ENCODE measurements at regions not wholly inside any gene's neighbourhood (a gene's known extent, or its start where the extent isn't known, plus 50 kb on each side); places are given as distances from the start of the nearest gene placed in this dataset.

DNA sequence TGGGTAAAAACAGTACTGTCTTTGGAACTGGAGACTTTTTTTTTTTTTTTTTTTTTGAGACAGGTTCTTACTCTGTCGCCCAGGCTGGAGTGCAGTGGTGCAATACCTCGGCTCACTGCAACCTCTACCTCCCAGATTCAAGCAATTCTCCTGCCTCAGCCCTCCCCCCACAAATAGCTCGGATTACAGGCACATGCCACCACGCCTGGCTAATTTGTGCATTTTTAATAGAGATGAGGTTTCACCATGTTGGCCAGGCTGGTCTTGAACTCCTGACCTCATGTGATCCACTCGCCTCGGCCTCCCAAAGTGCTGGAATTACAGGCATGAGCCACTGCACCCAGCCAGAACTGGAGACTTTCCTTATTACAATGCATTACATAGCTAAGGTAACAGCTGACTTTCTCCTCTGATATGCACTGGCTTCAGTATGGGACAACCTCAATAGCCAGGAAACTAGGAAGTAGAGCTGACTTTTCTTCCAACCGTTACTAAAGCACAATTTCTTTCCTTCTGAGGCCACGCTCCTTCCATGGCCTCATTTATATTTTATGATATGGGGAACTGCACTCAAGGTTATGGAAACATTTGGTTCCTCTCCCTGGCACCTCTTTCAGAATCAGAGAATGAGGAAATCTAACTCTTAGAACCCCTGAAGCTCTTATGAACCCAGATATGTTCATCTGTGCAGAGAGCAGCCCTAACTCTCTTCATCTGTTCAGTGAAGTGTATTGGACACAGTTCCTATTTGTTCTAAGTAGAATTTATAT lies 53.5 kb upstream of the FAM9B start:
- no peak for DNase-seq

DNA sequence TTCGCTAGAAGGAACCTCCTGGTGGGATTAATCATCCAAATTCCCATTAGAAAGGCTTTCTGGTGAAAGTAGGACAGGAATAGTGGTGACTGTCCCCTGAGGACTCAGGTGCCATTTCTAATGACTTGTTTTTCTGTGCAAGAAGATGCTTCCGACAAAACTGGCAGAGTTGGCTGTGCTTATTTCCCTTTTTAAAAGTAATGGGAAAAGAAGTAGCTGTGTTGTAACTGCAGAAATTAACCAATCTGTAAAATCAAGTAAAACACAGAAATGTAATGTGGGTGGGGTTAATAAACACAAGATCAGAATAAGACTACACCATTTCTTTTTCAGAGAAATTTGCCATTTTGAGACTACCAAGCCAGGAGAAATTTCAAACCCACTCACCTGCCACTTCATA lies 55.0 kb upstream of the FAM9B start:
- no peak for DNase-seq

DNA sequence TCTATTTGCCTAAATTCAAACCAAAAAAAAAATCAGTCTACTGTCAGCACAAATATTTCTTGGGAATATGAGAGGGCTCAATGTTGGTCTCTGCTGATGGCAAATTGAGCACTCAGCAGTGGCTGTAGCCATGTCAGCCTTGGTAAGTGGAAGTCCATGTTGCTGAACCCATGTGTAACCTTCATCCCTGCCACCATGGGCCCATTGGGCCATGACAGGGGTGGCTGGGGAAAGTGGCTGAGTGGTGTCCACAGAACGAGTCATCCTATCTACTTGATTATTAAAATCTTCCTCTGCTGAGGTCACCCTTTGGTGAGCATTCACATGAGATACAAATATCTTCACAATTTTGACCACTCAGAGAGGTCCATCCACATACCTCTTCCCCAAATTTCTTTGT lies 56.8 kb upstream of the FAM9B start:
- no peak for DNase-seq

DNA sequence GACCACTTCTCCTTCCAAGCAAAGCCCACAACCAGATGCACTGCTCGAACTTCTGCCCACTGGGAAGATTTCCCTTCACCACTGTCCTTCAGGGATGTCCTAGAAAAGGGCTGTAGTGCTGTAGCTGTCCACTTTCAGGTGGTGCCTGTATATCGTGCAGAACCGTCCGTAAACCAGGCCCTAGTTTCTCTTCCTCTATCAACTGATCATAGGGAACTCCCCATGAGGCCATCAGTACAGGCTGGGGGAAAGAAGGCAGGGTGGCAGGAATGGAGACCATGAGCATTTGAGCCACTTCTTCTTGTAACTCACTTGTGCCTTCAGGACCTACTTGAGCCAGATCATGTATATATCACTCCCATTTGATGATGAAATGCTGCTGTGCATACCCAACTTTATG lies 57.3 kb upstream of the FAM9B start:
- DNase-seq, result no peak

DNA sequence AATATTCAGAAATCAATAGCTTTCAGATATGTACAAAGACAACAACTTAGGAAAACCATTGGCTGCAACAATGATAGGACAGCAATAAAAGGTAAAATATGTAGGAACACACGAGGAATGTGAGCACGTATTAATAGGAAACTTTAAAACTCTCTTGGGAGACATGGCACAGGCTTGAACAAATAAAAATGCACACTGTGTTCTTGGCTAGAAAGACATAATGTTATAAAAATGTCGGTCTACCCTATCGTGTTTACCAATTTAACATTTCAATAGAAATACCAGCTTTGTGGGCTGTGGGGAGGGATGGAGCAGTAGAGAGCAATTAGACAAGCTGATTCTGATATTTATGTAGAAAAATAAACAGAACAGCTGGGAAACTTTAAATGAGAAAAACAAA lies 69.0 kb upstream of the FAM9B start:
- DNase-seq, result no peak

DNA sequence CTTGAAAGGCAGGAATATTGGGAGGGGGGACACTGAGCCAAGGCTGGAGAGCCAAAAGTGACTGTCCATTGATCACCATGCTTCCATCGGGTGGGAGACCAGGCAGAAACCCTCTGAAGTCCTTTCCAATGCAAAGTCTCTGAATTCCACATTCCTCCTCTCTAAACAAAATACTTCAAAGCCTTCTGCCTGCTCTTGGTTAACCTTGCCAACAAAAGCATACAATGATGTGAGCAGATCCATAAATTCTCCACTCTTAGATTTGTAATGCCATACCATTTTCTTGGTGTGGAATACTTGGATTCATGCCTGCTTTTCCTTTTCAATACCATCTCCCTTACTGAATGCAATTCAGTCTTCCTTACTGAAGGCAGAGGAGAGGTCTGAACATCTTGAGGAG lies 74.1 kb upstream of the FAM9B start:
- peak; percentile 12 for DNase-seq

DNA sequence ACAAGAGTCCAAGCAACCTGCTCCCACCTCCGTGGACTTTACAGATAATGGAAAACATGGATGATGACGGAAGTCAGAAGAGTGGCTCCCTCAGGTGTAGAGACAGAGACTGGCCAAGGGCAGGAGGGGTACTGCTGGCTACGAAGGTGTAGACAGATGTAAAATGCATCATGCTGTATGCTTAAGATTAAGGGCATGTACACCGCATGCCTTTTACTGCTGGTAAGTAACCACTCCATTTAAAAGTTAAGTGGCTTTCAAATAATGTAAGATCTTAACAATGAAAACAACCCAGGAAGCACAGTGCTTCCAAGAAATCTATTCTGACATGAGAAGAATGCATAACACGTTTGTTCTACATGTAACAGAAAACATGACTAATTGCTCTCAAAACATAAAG lies 76.9 kb upstream of the FAM9B start:
- no peak for DNase-seq

DNA sequence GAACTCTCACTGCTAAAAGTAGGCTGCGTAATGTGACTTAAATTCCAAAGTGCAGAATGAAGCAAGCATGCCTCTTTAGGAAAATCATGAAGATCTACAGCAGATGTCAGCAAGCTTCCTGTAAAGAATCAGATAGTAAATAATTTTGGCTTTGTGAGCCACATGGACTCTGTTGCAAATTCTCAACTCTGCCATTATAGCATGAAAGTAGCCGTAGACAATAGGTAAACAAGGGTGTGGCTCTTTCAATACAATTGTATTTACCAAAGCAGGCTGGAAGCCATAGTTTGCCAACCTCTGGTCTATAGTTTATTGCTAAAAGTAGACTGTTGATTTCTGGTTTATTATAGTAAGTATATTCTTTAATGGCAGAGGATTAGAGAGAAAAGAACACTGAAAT lies 80.3 kb upstream of the FAM9B start:
- no peak for DNase-seq

DNA sequence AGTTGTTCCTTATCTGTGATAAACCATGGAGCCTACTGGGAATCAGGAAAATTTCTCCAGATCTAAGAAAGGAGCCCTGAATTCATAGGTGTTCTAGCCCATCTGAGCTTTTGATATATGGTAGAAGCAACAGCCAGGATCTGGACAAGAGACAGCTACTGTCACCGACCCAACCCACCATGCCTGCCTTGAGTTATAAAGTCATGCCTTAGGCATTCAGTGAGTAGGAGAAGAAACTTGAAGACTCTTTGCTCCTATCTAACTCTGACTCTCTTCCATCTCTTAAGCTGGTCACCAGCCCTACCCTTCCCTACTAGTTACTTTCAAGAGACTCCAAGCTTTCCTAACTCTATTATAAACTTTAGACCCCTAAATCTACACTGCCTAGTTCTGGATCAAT lies 83.9 kb upstream of the FAM9B start:
- DNase-seq, result peak; percentile 15

DNA sequence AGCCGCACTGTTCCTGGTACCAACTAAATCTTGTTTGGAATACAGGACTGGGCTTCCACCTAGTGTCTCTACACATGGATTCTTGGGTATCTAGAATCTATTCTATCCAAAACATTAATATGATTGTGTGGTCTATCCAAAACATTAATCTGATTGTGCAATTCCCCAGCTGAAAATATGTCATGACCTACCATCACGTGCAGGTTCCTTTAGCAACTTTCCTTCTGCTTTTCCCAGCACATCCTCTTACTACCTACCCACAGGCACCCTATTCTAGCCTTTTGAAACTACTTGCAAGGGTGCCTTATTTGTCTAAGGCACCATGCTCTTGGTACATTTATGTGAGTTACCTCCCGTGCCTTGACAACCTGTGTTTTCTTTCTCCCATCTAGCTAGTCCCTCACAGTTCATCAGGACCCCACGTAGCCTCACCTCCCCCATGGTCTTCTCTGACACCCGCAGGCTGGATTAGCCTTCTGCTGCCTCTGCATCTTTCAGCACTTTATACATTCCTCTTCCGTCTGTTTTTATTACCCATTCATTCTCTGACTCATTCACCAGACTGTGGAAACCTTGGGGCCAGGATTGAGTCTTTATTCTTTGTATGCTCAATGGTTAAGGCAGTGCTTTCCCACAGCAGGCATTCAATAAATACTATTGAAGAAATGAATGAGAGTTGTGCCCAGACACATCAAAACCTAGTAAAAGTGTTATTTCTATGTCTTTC lies 88.8 kb upstream of the FAM9B start:
- DNase-seq, result peak; percentile 60

DNA sequence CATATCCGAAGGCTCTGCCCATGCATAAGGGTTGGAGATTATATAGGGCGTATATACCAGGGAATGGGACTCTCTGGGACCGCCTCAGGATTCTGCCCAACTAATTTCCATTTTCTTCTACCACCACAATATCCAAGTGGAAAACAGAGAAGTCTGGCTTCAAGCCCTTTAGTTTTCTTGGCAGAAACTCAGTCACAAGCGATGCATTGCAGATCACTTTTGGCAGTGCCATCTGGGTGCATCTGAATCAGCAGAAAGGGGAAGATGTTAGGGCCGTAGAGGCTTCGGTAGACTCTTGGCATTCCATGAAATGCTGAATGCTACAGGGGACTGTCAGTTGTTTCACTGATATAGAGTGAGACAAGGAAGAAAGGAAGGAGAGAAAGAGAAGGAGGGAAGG lies 94.1 kb upstream of the FAM9B start:
- DNase-seq, result no peak

DNA sequence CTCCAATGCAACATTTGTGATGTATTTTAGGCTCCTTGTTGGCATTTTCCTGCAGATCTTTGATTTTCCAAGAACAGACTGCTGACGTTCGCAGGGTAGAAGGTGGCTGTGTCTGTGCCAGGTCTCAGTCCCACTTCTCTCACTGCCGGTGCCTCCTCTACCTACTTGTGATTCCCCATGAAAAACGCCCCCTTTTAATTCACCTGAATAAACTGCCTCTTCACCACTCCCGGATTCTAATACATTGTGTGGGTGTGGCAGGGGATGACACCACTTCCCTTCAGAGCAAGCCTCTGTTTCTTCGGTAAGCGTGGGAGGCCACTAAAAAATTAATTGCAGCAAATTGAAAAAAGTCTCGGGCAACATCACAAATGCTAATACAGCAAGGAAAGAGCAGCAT lies 96.1 kb upstream of the FAM9B start:
- DNase-seq, result no peak

DNA sequence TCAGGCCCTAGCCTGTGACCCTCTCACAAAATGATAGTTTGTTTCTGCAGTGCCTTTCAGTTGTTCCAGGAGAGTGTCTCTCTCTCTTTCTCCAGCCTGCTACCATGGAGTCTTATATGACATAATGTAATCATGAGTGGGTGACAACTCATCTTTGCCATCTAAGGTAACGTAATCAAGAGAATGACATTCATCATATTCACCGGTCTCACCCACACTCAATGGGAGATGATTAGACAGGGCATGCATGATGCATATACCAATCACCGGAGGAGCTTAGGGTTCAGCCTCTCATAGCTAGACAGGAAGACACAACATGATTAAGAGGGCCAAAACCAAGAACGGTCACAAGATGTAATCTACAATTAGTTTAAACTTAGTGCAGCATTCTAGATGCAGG lies 97.1 kb upstream of the FAM9B start:
- DNase-seq, result peak; percentile 23

DNA sequence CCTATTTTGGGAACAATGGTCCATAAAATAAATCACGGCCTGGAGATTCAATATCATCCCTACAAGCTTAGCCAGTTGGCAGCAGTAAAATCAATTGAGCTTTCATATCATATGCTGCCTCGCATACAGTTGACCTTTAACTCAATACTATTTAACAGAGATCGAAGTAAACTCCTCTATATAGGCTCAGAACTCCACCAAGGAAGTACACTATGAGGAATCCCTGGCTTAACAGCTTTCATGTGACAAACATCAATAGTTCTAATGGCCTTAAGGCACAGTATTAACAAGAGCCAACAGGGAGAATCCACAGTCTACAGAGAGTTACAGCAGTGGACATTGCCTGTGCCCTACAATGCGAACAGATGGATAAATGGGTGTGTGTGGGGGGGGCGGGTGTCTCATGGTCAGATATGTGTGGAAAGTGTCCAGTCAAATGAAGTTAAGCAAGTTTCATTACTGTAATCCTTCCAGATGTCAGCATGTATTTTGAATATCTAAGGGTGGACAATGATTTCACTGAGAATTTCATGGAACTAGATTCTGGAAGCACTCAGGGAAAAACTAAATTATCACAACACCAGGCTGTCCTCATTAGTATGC lies 98.2 kb upstream of the FAM9B start:
- no peak for DNase-seq

DNA sequence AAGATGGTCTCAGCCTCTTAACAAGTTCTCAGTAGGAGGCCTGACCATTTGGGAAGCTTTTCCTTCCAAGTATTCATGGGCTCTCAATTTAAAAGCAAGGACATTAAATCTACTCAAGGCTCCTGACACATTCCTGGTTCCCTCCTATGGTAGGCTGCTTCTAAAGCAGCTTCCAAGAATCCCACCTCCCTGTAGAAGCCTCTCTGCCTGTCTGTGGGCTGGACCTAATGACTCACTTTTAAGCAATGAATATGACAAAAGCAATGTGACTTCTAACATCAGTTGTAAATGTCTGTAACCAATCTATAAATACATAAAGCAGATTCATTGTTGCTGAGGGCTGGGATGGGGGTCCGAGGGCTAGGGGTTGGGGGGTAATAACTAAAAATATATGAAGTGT lies 99.5 kb upstream of the FAM9B start:
- DNase-seq, result peak; percentile 83

DNA sequence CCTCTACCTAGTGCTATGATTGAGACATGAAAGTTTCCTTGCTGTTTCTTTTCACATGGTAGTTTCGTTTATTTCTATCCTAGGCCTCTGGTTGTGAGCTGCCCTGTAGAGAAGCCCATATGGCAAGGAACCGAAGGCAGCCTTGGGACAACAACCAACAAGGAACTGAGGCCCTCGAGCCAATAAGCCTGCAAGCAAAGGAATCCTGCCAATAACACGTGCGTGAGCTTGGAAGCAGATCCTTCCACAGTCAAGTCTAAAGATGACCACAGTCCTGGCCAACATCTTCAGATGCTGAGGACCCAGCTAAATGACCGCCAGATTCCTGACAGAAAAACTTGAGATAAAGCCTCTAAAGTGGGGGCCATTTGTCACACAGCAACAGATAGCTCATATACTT lies 100.4 kb upstream of the FAM9B start:
- DNase-seq, result no peak

DNA sequence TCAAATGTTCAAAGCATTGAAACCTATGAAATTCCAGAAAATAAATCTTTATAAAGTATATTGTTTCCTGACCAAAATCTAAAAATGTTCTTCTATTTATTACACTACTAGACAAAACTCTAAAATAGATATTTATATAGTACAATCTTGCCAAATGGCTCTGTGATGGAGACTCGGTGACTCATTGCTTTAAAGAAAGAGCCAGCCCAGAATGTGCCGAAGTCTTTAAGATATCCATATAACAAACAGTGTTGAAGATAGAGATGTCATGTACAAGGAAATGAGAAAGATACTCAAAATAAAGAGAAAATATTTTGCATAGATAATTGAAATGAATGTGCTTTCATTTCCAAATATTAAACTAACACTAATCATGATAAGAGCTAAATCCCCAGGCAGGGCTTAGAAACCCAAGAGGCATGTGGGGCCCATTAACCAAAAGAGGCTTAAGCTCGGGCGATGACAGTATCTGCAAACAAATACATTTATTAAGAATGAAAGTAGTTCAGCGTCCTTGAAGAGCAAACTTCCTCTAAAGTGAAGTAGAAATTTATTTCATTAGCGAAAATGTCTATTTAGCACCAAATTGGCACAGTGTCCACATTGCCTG lies 102.1 kb upstream of the FAM9B start:
- peak; percentile 65 for DNase-seq

DNA sequence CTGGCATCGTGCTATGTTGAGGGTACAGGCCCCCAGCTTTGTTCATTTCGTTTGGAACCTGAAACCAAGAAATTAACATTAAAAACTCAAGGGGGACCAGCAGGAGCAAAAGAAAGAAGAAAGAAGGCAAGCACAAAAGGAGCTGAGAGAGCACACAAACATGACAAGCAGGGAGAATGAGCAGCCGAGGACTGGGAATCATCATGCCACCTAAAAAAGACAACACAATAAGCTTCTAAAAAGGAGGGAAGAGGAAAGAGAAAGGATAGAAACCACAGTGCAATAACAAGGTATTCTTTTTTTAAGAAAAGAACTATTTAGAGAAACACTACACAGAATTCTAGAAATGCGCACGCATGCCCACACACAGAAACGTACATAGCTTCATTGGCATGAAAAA lies 103.2 kb upstream of the FAM9B start:
- no peak for DNase-seq

DNA sequence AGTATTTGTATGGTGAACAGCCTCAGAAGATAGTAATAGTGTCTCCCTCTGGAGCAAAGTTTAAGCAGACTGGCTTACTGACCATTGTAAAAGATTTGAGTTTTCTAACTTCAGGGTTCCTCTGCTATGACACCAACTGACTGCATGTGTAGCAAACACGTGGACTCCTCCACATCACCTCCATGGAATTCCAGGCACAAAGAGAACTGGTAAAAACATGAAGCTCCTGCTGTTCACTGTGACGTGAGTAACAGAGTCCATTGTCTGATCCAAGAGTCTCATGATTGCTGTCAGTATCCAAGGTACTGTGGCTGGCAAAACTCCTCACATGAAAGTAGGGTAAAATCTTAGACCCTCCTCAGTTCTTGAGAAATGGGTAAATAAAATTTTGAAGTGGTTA lies 107.6 kb upstream of the FAM9B start:
- DNase-seq, result peak; percentile 65

DNA sequence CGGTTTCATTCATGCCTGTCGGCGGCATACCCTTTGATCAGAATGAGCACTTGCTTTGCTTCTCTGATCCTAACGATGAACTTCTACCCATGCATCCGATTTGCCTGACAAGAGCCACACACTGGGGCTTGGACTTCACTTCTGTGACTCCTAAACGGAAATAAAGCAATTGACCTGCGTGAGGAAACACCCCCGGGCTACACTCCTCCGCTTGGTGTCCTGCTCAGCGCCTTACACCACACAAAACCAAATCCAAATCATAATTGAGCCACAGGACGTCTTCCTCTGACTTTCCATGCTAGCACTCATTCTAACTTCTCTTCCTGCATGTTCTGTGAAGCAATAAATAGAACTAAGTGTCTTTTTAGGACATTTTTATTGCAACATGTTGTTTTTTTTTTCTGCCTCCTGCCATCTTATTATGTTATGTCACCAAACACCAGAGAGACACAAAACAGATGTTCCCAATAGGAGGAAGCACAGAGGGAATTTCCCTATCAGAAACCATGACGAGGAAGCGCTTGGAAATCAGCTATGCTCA lies 110.8 kb upstream of the FAM9B start:
- no peak for DNase-seq

DNA sequence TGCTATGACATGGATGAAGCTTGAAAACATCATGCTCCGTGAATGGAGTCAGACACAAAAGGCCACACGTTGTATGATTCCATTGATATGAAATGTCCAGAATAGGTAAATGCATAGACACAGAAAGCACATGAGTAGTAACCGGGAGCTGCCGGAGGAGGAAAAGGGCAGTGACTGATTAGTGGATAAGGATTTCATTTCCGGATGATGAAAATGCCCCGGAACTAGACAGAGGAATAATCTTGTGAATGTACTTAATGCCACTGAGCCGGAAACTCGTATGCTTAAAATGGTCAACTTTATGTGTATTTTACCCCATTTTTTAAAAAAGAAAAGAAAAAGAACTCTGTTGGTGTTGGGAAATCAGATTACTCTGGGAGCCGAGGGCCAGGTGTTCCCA lies 112.7 kb upstream of the FAM9B start:
- DNase-seq, result no peak

DNA sequence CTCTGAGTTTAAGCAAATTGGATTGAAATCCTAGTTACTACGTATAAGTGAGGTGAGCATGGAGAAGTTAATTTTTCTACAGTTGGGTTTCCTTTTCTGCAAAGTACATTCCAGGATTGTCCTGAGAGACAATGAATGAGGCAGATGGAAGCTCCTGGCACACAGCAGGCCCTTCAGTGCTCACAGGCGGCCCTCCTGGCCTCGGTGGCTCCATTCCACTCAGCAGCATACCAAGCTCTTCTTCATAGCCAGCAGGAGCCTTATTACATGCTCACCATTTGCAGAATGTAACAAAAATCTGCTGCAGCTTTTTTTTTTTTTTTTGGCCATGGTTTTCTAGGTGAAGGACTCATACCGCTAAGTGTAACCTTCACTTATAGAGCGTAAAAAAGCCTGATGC lies 113.2 kb upstream of the FAM9B start:
- no peak for DNase-seq

DNA sequence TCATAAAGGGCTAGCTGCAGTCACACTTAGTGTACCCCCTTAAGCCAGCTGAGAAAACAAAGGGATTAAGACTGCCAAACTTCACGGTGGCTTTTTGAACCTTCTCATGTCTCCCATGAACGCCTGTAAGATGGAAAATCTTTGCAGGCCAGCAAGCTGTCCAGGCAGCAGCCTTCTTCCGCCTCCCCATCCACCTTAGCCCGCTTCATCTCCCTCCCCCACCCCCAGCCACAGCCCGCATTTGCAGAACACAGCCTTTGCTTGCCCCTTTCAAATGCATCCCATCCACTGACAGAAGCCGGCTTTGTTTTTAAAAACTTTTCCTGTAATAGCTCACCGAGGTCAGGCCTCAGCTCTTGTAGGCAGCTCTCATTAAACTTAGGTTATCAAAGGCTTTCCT lies 113.8 kb upstream of the FAM9B start:
- no peak for DNase-seq

Measured in fibroblast of skin of right biceps (primary cell).